SK-N-MC (cell line): ENCODE measurements at regions not wholly inside any gene's neighbourhood (a gene's known extent, or its start where the extent isn't known, plus 50 kb on each side); places are given as distances from the start of the nearest gene placed in this dataset.

Source experiments
- DNase-seq: peaks from one replicate; pipeline ENCODE4 v3.0.0-alpha.2; 2011; ENCODE audit warnings: low read depth, low spot score
- H3K27ac ChIP-seq: fragments of 200-600 bp; sonication (generic); 2 replicates; pipeline ENCODE4 v1.5.1; 2016; ENCODE audit warnings: mixed run types
- H3K36me3 ChIP-seq: fragments of 200-600 bp; sonication (generic); 2 replicates; pipeline ENCODE4 v1.6.1; 2017; ENCODE audit warnings: antibody characterized with exemption, low read length, mixed read lengths; ENCODE audit not compliant: insufficient read depth
- H3K4me3 ChIP-seq: fragments of 200-600 bp; sonication (generic); 2 replicates; pipeline ENCODE4 v1.5.1; 2016
- H3K9ac ChIP-seq: fragments of 200-600 bp; sonication (generic); 2 replicates; pipeline ENCODE4 v1.8.0; 2017; ENCODE audit warnings: mixed run types, mixed read lengths; ENCODE audit not compliant: insufficient read length
- H3K9me3 ChIP-seq: fragments of 200-600 bp; sonication (generic); 2 replicates; pipeline ENCODE4 v1.6.1; 2017; ENCODE audit warnings: low read depth, mild to moderate bottlenecking, antibody characterized with exemption, low read length, moderate library complexity, mixed read lengths
- EZH2 ChIP-seq: fragments of 200-600 bp; sonication (generic); IDR thresholded peaks from one replicate; pipeline ENCODE4 v1.6.1; 2017; ENCODE audit warnings: antibody characterized with exemption
- FOXP2 ChIP-seq: optimal IDR thresholded peaks from 2 replicates; pipeline ENCODE3; 2011; ENCODE audit warnings: mild to moderate bottlenecking, moderate library complexity; ENCODE audit not compliant: insufficient read depth; ENCODE audit errors: extremely low read length, control extremely low read depth
- POLR2AphosphoS5 ChIP-seq: IDR thresholded peaks from 2 replicates; pipeline ENCODE4 v1.6.1; 2012; ENCODE audit warnings: mild to moderate bottlenecking, low read depth, low read length, borderline replicate concordance

- Histone ChIP-seq H3K36me3 (no peaks in the 10 kb centered on the region), H3K9me3 (no peaks in the 10 kb centered on the region), H3K4me3 (no peak overlapping the region), H3K27ac (no peak overlapping the region), H3K9ac (no peak overlapping the region)
- TF ChIP-seq FOXP2 (no peak), POLR2AphosphoS5 (no peak), EZH2 (no peak)
- DNase-seq = no peak
These were observed 55.1 kb upstream of the AGTR1 start for GRCh38 chr3:148642616-148643015.

DNA sequence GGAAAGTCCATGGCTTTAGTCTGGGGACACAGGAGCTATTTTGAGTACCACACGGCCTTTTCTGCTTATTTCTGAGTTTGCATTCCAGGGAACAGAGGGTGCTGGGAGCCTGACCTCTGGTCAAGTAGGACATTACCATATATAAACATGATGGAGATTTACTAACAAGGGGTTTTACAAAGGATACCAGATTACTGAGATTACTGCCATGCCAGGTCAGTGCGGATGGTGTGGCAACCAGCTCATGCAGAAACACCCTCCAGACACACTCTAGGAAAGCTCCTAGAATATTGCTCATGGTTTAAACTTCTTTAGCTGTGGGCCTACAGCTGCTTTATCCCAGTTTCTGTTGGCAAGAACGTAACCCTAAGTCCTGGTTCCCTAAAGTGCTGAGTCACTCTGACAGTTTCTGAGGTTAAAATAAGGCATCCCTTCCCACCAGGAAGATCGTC is 54.3 kb upstream of the AGTR1 start:
- TF ChIP-seq FOXP2 (no peak), POLR2AphosphoS5 (no peak), EZH2 (no peak)

GRCh38 chr3:148646126-148646665 is 51.5 kb upstream of the AGTR1 start:
- TF ChIP-seq POLR2AphosphoS5 = no peak
- no peak for TF ChIP-seq EZH2
- no peak for TF ChIP-seq FOXP2
- no peak overlapping the region for H3K4me3 ChIP-seq
- no peak for DNase-seq

More for the DNA sequence above, 54.3 kb upstream of the AGTR1 start:
- Histone ChIP-seq H3K27ac (no peak overlapping the region), H3K9me3 (no peaks in the 10 kb centered on the region), H3K9ac (no peak overlapping the region), H3K36me3 (no peaks in the 10 kb centered on the region), H3K4me3 (no peak overlapping the region)
- no peak for DNase-seq

More at GRCh38 chr3:148646126-148646665, 51.5 kb upstream of the AGTR1 start:
- H3K36me3 ChIP-seq = no peaks in the 10 kb centered on the region
- no peak overlapping the region for H3K27ac ChIP-seq
- H3K9me3 ChIP-seq = no peaks in the 10 kb centered on the region
- no peak overlapping the region for H3K9ac ChIP-seq
